ENCODE measurements at regions not wholly inside any gene's neighbourhood (a gene's known extent, or its start where the extent isn't known, plus 50 kb on each side); places are given as distances from the start of the nearest gene placed in this dataset.

DNA sequence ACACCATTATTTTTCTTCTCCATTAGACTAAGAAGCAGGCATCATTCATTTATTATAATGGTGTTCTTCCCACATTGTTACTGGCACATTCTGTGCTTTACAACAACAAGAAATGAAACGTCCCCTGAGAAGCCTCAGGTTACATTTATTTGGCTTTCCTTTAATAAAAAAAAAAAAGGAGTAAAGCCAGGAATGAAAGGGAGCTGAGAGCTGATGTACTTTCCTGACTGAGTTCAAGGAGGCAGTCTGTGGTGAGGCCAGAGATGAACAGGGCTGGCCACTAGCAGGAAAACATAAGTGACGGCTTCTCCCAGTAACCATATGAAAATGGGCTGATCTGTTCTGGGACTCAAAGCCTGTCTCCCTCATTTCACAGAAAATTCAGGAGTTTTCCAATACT lies 742.1 kb downstream of the MAFB start:
- Mint-ChIP-seq H3K4me3 (no peak overlapping the region), H3K27me3 (ENCODE audit: low read depth) (no peaks in the 10 kb centered on the region), H3K4me1 (ENCODE audit: low read depth) (no peaks in the 10 kb centered on the region), H3K36me3 (ENCODE audit: low read depth) (no peaks in the 10 kb centered on the region), H3K27ac (no peak overlapping the region), H3K9me3 (no peaks in the 10 kb centered on the region)
- DNase-seq (ENCODE audit: low spot score), result no peak

DNA sequence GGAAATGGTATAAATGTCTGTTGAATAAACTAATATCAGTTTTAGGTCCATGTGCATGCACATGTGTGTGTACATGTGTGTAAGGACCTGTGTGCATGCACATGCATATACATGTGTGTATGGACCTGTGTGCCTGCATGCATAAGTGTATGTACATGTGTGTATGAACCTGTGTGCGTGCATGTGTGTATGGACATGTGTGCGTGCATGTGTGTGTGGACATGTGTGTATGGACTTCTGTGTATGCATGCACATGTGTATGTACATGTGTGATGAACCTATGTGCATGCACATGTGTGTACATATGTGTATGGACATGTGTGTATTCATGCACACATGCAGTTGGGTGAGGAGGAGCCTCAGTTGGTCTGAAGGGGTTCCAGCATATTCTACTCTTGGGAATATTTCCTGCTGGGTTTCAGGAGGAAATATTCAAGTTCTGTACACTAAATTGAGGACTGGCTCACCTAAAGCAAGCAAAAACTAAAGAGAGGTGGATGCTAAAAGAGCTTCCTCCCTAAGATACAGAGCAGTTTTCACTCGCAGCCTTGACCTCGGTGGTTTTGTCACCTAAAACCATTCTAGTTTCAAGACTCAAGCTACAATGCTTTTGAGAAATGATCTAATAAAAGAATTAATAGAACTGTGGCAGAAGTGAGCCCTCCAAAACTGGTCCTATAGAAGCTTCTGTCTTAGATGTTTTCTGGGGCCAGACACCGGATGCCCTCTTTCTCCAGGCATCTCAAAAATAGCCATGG lies 742.8 kb downstream of the MAFB start:
- Mint-ChIP-seq H3K4me1 (ENCODE audit: low read depth) (no peaks in the 10 kb centered on the region), H3K36me3 (ENCODE audit: low read depth) (no peaks in the 10 kb centered on the region), H3K9me3 (no peaks in the 10 kb centered on the region), H3K27me3 (ENCODE audit: low read depth) (no peaks in the 10 kb centered on the region), H3K27ac (no peak overlapping the region), H3K4me3 (no peak overlapping the region)
- DNase-seq (ENCODE audit: low spot score), result no peak

DNA sequence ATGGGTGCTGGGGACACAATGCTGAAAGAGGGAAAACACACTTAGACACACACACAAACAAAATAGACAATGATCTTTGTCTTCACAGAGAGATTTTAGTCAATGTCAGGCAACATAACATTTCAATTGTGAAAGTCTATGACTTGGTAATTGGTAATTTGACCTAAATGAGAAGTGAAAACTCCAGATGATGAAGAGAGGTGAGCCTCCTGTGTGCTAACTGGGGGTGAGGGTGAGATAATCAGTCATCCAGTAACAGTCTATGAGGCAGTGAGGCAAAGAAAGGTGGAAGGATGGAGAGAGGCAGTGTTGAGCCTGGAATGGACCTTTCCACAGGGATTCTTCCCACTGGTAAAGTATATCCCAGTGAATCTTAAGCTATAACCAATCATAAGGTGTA lies 744.2 kb downstream of the MAFB start:
- no peaks in the 10 kb centered on the region for H3K36me3 Mint-ChIP-seq (ENCODE audit: low read depth)
- no peaks in the 10 kb centered on the region for H3K27me3 Mint-ChIP-seq (ENCODE audit: low read depth)
- H3K27ac Mint-ChIP-seq, result no peak overlapping the region
- DNase-seq (ENCODE audit: low spot score), result no peak
- H3K9me3 Mint-ChIP-seq, result no peaks in the 10 kb centered on the region
- H3K4me3 Mint-ChIP-seq, result no peak overlapping the region
- H3K4me1 Mint-ChIP-seq (ENCODE audit: low read depth), result no peaks in the 10 kb centered on the region

DNA sequence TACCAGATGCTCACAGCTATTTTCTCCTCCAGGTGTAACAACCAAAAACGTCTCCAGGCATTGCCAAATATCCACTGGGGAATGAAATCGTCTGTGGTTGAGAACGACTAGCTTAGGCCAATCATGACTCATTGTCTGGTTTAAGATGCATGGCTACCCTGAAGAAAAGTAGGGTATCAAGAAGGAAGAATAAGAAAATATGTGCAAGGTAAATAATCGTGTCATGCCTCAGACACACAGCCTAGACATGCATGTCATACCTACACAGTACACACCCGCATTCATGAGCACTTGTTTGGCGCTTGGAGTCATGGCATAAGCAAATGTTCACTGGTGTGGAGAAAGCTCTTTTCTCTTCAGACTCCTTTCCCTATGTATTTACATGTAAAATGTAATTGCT lies 745.7 kb downstream of the MAFB start:
- no peak for DNase-seq (ENCODE audit: low spot score)
- no peaks in the 10 kb centered on the region for H3K27me3 Mint-ChIP-seq (ENCODE audit: low read depth)
- H3K4me1 Mint-ChIP-seq (ENCODE audit: low read depth), result no peaks in the 10 kb centered on the region
- H3K36me3 Mint-ChIP-seq (ENCODE audit: low read depth), result no peaks in the 10 kb centered on the region
- H3K27ac Mint-ChIP-seq, result no peak overlapping the region
- H3K9me3 Mint-ChIP-seq, result no peaks in the 10 kb centered on the region
- no peak overlapping the region for H3K4me3 Mint-ChIP-seq

DNA sequence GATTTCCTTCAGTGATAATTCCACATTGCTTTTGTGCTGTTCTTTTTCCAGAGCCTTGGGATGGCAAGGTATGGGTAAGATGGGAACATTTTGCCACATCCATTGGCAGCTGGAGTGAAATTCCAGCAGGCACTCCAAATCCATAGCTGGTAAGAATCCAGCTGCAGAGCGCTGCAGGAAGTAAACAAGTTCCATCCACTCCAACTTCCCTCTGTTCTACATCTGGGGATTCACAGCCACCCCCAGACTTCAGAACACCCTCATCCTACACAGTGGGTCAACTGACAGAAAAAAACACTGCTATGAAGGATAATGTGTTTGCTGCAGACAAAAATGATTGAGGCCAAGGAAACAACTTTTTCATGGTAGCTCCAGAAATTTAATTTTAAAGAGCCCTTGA lies 747.8 kb downstream of the MAFB start:
- Mint-ChIP-seq H3K27me3 (ENCODE audit: low read depth) (no peaks in the 10 kb centered on the region), H3K4me3 (no peak overlapping the region), H3K4me1 (ENCODE audit: low read depth) (no peaks in the 10 kb centered on the region), H3K36me3 (ENCODE audit: low read depth) (no peaks in the 10 kb centered on the region), H3K9me3 (no peaks in the 10 kb centered on the region), H3K27ac (no peak overlapping the region)
- DNase-seq (ENCODE audit: low spot score), result no peak

DNA sequence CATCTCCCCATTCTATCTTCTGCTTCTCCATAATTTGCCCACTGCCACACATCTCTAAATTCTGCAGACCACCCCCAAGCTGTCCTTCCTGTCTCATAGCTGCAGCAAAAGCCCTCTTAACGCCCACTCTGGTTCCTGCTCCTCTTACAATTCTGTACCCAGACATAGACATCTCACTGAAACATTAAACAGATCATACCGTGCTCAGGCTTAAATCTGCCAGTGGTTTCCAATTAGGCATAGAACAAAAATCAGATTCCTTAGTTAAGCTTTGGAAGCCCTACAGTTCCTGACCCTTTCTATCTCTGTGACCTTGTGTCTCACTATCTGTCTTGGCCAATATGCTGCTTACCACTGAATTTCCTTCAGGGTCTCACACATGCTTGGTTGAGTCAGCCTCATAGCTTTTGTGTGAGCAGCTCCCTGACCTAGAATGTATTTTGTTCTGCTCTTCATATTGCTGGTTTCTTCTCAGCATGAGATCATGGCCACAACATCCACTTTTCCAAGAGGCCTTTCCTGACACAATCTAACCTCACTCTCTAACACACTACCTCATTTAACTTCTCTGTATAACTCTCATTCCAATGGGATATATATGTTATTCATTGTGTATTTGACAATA lies 749.7 kb downstream of the MAFB start:
- no peaks in the 10 kb centered on the region for H3K4me1 Mint-ChIP-seq (ENCODE audit: low read depth)
- no peak for DNase-seq (ENCODE audit: low spot score)
- no peak overlapping the region for H3K27ac Mint-ChIP-seq
- no peaks in the 10 kb centered on the region for H3K9me3 Mint-ChIP-seq
- no peaks in the 10 kb centered on the region for H3K36me3 Mint-ChIP-seq (ENCODE audit: low read depth)
- H3K4me3 Mint-ChIP-seq, result no peak overlapping the region
- H3K27me3 Mint-ChIP-seq (ENCODE audit: low read depth), result no peaks in the 10 kb centered on the region

DNA sequence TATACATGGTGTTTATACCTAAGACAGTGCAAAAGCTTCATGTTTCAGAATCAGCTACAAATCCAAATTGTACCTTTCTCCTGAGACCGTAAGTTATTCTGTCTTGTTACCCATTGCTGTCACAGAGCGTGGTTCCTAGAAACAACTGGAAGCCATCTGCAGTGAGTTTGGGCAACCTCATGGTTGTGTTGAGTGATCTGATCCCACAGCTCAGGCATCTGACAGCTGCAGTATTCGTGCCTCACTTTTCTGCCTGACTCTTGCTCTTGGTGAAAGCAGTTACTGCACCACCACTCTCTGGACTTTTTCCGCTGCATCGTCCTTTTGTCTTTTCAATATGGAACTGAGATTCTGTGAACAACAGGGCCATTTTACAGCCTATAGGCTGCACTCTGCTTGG lies 752.6 kb downstream of the MAFB start:
- Mint-ChIP-seq H3K36me3 (ENCODE audit: low read depth) (no peaks in the 10 kb centered on the region), H3K4me1 (ENCODE audit: low read depth) (no peaks in the 10 kb centered on the region), H3K4me3 (no peak overlapping the region), H3K27ac (no peak overlapping the region), H3K9me3 (no peaks in the 10 kb centered on the region), H3K27me3 (ENCODE audit: low read depth) (no peaks in the 10 kb centered on the region)
- DNase-seq (ENCODE audit: low spot score), result no peak

DNA sequence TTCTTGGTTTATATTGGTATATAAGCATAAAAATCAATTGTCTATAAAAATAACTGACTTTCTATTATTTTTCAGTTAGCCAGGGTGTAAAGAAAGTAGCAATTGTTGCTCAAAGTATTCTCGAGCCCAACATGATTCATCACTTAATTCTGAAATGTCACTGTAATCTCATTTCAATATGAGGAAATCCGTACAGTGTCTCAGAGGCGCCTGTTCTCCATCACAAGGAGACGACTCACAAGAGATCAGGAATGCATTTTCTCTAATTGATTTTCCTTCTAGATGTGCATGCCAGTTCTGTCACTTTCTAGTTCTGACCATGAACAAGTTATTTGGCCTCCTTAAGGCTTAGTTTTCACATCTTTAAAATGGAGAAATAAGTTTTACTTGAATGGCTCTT lies 753.1 kb downstream of the MAFB start:
- Mint-ChIP-seq H3K4me3 (no peak overlapping the region), H3K9me3 (no peaks in the 10 kb centered on the region), H3K36me3 (ENCODE audit: low read depth) (no peaks in the 10 kb centered on the region), H3K27ac (no peak overlapping the region), H3K4me1 (ENCODE audit: low read depth) (no peaks in the 10 kb centered on the region), H3K27me3 (ENCODE audit: low read depth) (no peaks in the 10 kb centered on the region)
- no peak for DNase-seq (ENCODE audit: low spot score)

DNA sequence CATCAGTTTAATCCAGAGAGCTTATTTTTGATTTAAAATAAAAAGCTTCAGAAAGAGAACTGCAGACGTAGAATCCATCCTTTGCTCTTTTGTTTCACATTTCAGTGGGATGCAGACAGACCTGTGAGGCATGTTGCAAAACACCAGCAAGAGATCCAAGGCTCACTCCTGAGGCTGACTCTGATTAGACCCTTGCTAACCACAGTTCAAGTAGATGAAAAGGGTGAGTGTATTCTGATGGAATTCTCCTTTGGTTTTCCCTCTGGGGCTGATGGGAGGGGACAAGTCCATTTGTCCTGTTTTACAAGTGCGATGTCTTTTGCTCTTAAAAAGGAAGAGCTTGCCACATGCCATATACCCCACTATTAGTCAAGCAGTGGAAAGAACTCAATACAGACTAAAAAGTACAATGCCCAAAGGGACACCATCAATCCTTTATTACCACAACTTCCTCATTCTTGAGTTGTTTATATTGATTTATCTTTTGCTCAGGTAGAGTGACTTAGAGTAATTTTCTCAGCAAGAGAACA lies 772.7 kb downstream of the MAFB start:
- Mint-ChIP-seq H3K4me3 (no peak overlapping the region), H3K9me3 (no peaks in the 10 kb centered on the region), H3K36me3 (ENCODE audit: low read depth) (no peaks in the 10 kb centered on the region), H3K27me3 (ENCODE audit: low read depth) (no peaks in the 10 kb centered on the region), H3K27ac (no peak overlapping the region), H3K4me1 (ENCODE audit: low read depth) (no peaks in the 10 kb centered on the region)
- no peak for DNase-seq (ENCODE audit: low spot score)

DNA sequence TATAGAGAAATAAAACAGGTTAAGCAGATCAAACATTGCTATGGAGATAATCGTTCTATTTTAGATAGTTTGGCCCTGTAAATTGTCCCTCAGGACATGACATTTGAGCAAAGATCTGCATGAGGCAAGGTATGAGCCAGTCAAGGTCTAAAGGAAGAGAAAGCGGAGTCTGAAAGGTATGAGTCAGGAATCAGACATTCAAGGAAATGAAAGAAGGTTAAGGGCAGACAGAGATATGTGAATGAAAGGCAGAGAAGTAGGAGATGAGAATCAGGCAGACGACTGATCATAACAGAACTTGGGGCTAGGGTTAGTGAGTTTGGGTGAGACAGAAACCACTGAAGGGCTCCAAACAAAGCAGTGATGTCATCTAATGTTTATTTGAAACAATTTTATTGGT lies 775.8 kb downstream of the MAFB start:
- H3K9me3 Mint-ChIP-seq, result no peaks in the 10 kb centered on the region
- DNase-seq (ENCODE audit: low spot score), result no peak
- H3K27ac Mint-ChIP-seq, result no peak overlapping the region
- no peaks in the 10 kb centered on the region for H3K27me3 Mint-ChIP-seq (ENCODE audit: low read depth)
- no peaks in the 10 kb centered on the region for H3K36me3 Mint-ChIP-seq (ENCODE audit: low read depth)
- H3K4me3 Mint-ChIP-seq, result no peak overlapping the region
- no peaks in the 10 kb centered on the region for H3K4me1 Mint-ChIP-seq (ENCODE audit: low read depth)

DNA sequence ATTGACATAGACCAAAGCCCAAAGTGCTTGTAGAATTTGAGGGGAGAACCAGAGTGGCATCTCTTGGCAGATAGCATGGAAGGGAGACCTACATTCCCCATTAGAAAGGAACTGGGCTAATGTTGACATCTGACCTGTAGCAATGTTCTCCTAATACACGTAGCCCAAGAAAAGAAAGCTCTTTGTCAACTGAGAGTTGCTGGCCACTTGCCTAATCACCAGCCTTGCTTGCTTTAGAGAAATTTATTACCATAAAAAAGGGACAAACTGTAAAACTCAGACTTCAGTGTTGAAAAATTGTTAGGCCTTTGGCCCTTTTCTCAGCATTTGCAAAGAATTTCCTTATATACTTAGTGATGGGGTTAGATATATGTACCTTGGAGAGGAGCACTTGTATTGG lies 777.5 kb downstream of the MAFB start:
- Mint-ChIP-seq H3K4me1 (ENCODE audit: low read depth) (no peaks in the 10 kb centered on the region), H3K4me3 (no peak overlapping the region), H3K9me3 (no peaks in the 10 kb centered on the region)

DNA sequence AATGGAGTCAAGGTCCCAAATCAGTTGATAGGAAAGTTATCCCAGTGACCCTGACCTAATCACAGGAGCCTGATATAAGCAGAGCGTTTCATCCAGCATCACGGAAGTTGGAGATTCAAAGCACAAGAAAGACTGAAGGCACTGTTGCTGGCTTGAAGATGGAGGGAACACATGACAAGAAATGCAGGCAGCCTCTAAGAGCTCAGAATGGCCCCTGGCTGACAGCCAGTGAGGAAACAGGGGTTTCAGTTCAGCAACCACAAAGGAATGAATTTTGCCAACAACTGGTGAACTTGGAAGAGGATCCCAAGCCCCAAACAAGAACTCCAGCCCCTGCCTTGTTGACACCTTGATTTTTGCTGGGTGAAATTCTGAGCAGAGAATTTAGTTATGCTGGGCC lies 778.5 kb downstream of the MAFB start:
- no peaks in the 10 kb centered on the region for H3K4me1 Mint-ChIP-seq (ENCODE audit: low read depth)
- H3K36me3 Mint-ChIP-seq (ENCODE audit: low read depth), result no peaks in the 10 kb centered on the region
- no peaks in the 10 kb centered on the region for H3K9me3 Mint-ChIP-seq
- no peak overlapping the region for H3K27ac Mint-ChIP-seq
- H3K27me3 Mint-ChIP-seq (ENCODE audit: low read depth), result no peaks in the 10 kb centered on the region
- no peak overlapping the region for H3K4me3 Mint-ChIP-seq
- DNase-seq (ENCODE audit: low spot score), result no peak

More for the DNA sequence above, 777.5 kb downstream of the MAFB start:
- DNase-seq (ENCODE audit: low spot score), result no peak
- no peaks in the 10 kb centered on the region for H3K27me3 Mint-ChIP-seq (ENCODE audit: low read depth)
- H3K36me3 Mint-ChIP-seq (ENCODE audit: low read depth), result no peaks in the 10 kb centered on the region
- no peak overlapping the region for H3K27ac Mint-ChIP-seq

DNA sequence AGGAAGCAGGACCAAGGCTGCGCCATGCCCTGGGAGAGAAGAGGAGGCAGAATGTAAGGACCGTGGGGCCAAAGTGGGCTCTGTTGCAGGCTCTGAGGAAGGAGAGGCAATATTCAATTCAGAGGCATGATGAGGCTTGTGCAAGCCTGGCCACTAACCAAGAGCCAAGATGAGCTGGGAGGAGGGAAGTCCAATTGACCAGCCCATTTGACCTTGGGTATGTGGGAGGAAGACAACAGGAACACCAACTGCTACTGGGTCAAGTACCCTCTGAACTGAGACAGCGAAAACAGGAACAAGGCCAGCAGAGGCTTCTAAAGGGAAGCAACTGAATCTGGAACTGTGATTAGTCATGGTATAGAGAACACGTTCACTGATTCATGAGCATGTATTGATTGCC lies 779.6 kb downstream of the MAFB start:
- H3K4me1 Mint-ChIP-seq (ENCODE audit: low read depth), result no peaks in the 10 kb centered on the region
- H3K27ac Mint-ChIP-seq, result no peak overlapping the region

DNA sequence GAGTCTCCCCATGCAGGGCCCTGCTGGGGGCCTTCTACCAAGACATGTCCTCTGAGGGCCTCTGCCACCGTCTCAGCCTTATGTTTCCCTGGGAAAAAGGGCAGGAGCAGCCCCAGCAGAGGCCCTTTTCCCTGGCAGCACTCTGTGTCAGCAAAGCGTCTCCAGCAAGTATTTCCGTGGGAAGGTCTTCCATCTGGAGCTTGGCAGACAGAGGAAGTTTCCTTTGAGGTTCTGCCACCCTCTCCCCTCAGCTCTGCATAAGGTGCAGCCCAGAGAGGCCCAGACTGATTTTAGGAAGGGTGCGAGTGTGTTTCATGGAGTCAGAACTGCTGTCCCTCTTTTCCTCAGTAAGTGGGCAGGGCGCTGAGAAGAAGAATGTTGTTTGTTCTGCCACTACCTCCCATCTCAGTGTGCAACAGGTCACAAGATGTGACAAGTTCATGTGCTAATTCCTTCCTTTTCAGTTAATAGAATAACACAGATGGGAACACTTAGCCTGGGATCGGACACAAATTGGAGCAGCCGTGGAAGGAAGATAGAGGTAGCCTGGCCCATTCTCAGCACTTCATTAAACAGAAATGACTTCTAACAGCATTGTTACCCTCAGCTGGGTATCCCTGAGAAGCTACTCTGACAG lies 784.4 kb downstream of the MAFB start:
- no peaks in the 10 kb centered on the region for H3K27me3 Mint-ChIP-seq (ENCODE audit: low read depth)
- no peaks in the 10 kb centered on the region for H3K4me1 Mint-ChIP-seq (ENCODE audit: low read depth)
- no peaks in the 10 kb centered on the region for H3K9me3 Mint-ChIP-seq
- no peak for DNase-seq (ENCODE audit: low spot score)
- no peak overlapping the region for H3K4me3 Mint-ChIP-seq
- no peaks in the 10 kb centered on the region for H3K36me3 Mint-ChIP-seq (ENCODE audit: low read depth)
- no peak overlapping the region for H3K27ac Mint-ChIP-seq

More for the DNA sequence above, 779.6 kb downstream of the MAFB start:
- Mint-ChIP-seq H3K36me3 (ENCODE audit: low read depth) (no peaks in the 10 kb centered on the region), H3K9me3 (no peaks in the 10 kb centered on the region), H3K27me3 (ENCODE audit: low read depth) (no peaks in the 10 kb centered on the region), H3K4me3 (no peak overlapping the region)
- no peak for DNase-seq (ENCODE audit: low spot score)

Measured in T-helper 2 cell treated with Interferon-gamma antibody and Interleukin-4, amounts not matched to agents 5 μg/mL and 100 μg/mL, for 36 hours (primary cell).